ENCODE measurements at regions not wholly inside any gene's neighbourhood (a gene's known extent, or its start where the extent isn't known, plus 50 kb on each side); places are given as distances from the start of the nearest gene placed in this dataset.

GRCh38 chr9:13728131-13728530 is 448.6 kb upstream of the MPDZ start (continued):
- TF ChIP-seq LRRFIP1 (CRISPR knock-in tag; conservative IDR thresholded peaks at IDR 0.05) (no peak), ZSCAN9 (CRISPR knock-in tag; IDR thresholded peaks at IDR 0.05; ENCODE audit: borderline replicate concordance) (no peak), ZBTB21 (CRISPR knock-in tag; IDR thresholded peaks at IDR 0.05) (no peak), ZNF142 (CRISPR knock-in tag; IDR thresholded peaks at IDR 0.05) (no peak), CAMTA2 (CRISPR knock-in tag; IDR thresholded peaks at IDR 0.05; ENCODE audit: borderline replicate concordance) (no peak)

GRCh38 chr9:13726746-13727145 is 447.3 kb upstream of the MPDZ start:
- H3K9ac ChIP-seq (ENCODE audit: insufficient read depth, low read depth, low read length): no peak overlapping the region
- ATAC-seq: no peak
- H3K27me3 ChIP-seq (ENCODE audit: control insufficient read depth in 1 of 2, insufficient read depth in 2 of 2, low read length in 2 of 2): no peaks in the 10 kb centered on the region
- TF ChIP-seq PAXIP1 (CRISPR knock-in tag; conservative IDR thresholded peaks at IDR 0.05) (no peak), TFDP2 (CRISPR knock-in tag; IDR thresholded peaks at IDR 0.05) (no peak), ZNF878 (CRISPR knock-in tag; IDR thresholded peaks at IDR 0.05) (no peak), ZFP36L1 (CRISPR knock-in tag; IDR thresholded peaks at IDR 0.05) (no peak), CBX2 (IDR thresholded peaks at IDR 0.05; ENCODE audit: low read depth, low read length) (no peak), CBX2 (CRISPR knock-in tag; IDR thresholded peaks at IDR 0.05; ENCODE audit: low read depth) (no peak)
- intact Hi-C loops (cut with micrococcal nuclease; ENCODE audit: unreplicated experiment): no loop called here
- in situ Hi-C loops (cut with HindIII; ENCODE audit: extremely low pct_ligation_motif_present, low pct_unique_long_range_greater_than_20kb): no loop called here
- POLR2A ChIA-PET: no interaction called here
- no peaks in the 10 kb centered on the region for H3K79me2 ChIP-seq (ENCODE audit: insufficient read depth, low read length)
- no peak for DNase-seq (ENCODE audit: low spot score)
- H3K9me3 ChIP-seq (ENCODE audit: low read length): no peaks in the 10 kb centered on the region
- H3K4me3 ChIP-seq (replicated peaks in 1 of 3; ENCODE audit: insufficient read depth in 1 of 3, low read depth in 2 of 3, low read length in 3 of 3): no peak overlapping the region
- BruUV-seq (replicated peaks): no TSS peak
- FAIRE-seq: no peak
- H3K4me1 ChIP-seq (ENCODE audit: insufficient read depth, low read length): no peaks in the 10 kb centered on the region
- no peak overlapping the region for H3K27ac ChIP-seq (ENCODE audit: extremely low read length, insufficient read depth, low read length)
- no peaks in the 10 kb centered on the region for H3K36me3 ChIP-seq (replicated peaks in 1 of 2; ENCODE audit: control insufficient read depth in 1 of 2, insufficient read depth in 2 of 2, low read length in 2 of 2)
- H2AFZ ChIP-seq (ENCODE audit: low read length): no peak overlapping the region
- H3K4me2 ChIP-seq (ENCODE audit: low read depth, low read length): no peak overlapping the region
- no peaks in the 10 kb centered on the region for H4K20me1 ChIP-seq (ENCODE audit: insufficient read depth, low read length)
- WGBS (ENCODE audit: low lambda C conversion rate): 0% methylated on average over 2 of the region's 2 CpGs
- CTCF ChIA-PET (ENCODE audit: low intra/inter-chr PET ratio, low total read pairs): no interaction called here
